ENCODE measurements at regions not wholly inside any gene's neighbourhood (a gene's known extent, or its start where the extent isn't known, plus 50 kb on each side); places are given as distances from the start of the nearest gene placed in this dataset.

DNA sequence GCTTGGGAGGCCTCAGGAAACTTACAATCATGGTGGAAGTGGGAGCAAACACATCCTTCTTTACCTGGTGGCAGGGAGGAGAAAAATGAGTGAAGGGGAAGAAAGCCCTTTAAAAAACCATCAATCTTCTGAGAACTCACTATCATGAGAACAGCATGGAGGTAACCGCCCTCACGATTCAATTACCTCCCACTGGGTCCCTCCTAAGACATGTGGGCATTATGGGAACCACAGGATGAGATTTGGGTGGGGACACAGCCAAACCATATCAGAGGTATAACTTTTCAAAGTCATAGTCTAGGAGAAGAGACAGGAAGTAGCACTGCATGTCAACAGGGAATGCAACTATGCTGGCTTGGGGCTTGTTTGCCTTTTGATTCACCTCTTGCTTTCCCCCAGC lies 59.9 kb upstream of the DTNBP1 start:
- Mint-ChIP-seq H3K9me3 (ENCODE audit: low read depth, unreplicated experiment) (no peaks in the 10 kb centered on the region), H3K27ac (ENCODE audit: unreplicated experiment) (no peak overlapping the region), H3K4me1 (ENCODE audit: low read depth, unreplicated experiment) (no peaks in the 10 kb centered on the region), H3K4me3 (ENCODE audit: low read depth, unreplicated experiment) (no peak overlapping the region), H3K27me3 (ENCODE audit: unreplicated experiment) (no peaks in the 10 kb centered on the region), H3K36me3 (ENCODE audit: insufficient read depth, unreplicated experiment) (no peaks in the 10 kb centered on the region)
- intact Hi-C loops (cut with micrococcal nuclease; ENCODE audit: unreplicated experiment), result no loop called here
- TF ChIP-seq, protein P1, sequence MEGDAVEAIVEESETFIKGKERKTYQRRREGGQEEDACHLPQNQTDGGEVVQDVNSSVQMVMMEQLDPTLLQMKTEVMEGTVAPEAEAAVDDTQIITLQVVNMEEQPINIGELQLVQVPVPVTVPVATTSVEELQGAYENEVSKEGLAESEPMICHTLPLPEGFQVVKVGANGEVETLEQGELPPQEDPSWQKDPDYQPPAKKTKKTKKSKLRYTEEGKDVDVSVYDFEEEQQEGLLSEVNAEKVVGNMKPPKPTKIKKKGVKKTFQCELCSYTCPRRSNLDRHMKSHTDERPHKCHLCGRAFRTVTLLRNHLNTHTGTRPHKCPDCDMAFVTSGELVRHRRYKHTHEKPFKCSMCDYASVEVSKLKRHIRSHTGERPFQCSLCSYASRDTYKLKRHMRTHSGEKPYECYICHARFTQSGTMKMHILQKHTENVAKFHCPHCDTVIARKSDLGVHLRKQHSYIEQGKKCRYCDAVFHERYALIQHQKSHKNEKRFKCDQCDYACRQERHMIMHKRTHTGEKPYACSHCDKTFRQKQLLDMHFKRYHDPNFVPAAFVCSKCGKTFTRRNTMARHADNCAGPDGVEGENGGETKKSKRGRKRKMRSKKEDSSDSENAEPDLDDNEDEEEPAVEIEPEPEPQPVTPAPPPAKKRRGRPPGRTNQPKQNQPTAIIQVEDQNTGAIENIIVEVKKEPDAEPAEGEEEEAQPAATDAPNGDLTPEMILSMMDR (IDR thresholded peaks at IDR 0.05; ENCODE audit: unreplicated experiment), result no peak
- no peak for DNase-seq
- CTCF ChIA-PET, result no interaction called here
- BruUV-seq (replicated peaks), result no TSS peak

DNA sequence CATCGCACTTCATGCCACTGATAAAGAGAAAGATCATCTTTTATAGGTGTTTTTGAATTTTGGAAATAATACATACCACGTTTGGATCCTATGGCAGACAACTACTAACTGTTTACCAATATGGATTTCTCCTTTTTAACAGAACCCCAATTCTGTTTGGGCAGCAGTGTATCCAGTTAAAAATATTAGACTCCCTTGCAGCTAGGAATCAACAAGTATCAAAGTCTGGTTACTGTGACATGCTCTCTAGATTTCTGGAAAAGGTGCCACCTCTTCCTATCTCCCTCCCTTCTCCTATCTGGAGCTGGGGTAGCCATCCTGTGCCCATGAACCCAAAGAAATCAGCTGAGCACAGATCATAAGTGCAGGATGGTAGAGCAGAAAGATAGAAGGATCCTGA lies 54.1 kb upstream of the DTNBP1 start:
- H3K9me3 Mint-ChIP-seq (ENCODE audit: low read depth, unreplicated experiment), result no peaks in the 10 kb centered on the region
- TF ChIP-seq, protein P1 (IDR thresholded peaks at IDR 0.05; ENCODE audit: unreplicated experiment), result no peak
- CTCF ChIA-PET, result no interaction called here
- no peak for DNase-seq
- no peak overlapping the region for H3K27ac Mint-ChIP-seq (ENCODE audit: unreplicated experiment)
- no TSS peak for BruUV-seq (replicated peaks)
- H3K27me3 Mint-ChIP-seq (ENCODE audit: unreplicated experiment), result peaks cover 24% of the 10 kb centered on the region
- H3K36me3 Mint-ChIP-seq (ENCODE audit: insufficient read depth, unreplicated experiment), result no peaks in the 10 kb centered on the region
- H3K4me1 Mint-ChIP-seq (ENCODE audit: low read depth, unreplicated experiment), result no peaks in the 10 kb centered on the region
- intact Hi-C loops (cut with micrococcal nuclease; ENCODE audit: unreplicated experiment), result no loop called here
- H3K4me3 Mint-ChIP-seq (ENCODE audit: low read depth, unreplicated experiment), result no peak overlapping the region

- no TSS peak for BruUV-seq (replicated peaks)
Observed at GRCh38 chr6:15715851-15716250, 53.0 kb upstream of the DTNBP1 start.

DNA sequence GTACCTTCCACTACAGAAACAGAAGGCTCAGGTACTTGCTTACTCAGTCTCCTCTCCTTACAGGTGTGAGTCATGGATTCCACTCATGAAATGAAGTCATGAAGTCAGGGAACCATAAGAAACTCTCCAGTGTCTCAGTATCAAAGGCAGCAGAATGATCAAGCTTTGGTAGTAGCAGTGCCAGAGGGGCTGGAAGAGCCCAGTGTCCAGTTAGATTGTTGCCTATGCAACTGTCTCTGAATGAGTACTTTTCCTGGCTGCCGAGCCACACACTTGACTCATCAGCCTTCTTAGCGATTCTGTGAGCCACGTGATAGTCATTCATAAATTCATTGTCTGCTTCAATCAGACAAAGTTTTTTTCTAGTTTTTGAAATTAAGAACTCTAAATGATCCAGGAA lies 52.2 kb upstream of the DTNBP1 start:
- CTCF ChIA-PET, result no interaction called here
- H3K27ac Mint-ChIP-seq (ENCODE audit: unreplicated experiment), result no peak overlapping the region
- no peak for DNase-seq
- H3K27me3 Mint-ChIP-seq (ENCODE audit: unreplicated experiment), result peaks cover 27% of the 10 kb centered on the region
- TF ChIP-seq, protein P1 (IDR thresholded peaks at IDR 0.05; ENCODE audit: unreplicated experiment), result no peak
- no peaks in the 10 kb centered on the region for H3K4me1 Mint-ChIP-seq (ENCODE audit: low read depth, unreplicated experiment)
- no TSS peak for BruUV-seq (replicated peaks)
- no peaks in the 10 kb centered on the region for H3K36me3 Mint-ChIP-seq (ENCODE audit: insufficient read depth, unreplicated experiment)
- H3K9me3 Mint-ChIP-seq (ENCODE audit: low read depth, unreplicated experiment), result no peaks in the 10 kb centered on the region
- no peak overlapping the region for H3K4me3 Mint-ChIP-seq (ENCODE audit: low read depth, unreplicated experiment)
- intact Hi-C loops (cut with micrococcal nuclease; ENCODE audit: unreplicated experiment), result no loop called here

More at GRCh38 chr6:15715851-15716250, 53.0 kb upstream of the DTNBP1 start:
- Mint-ChIP-seq H3K4me1 (ENCODE audit: low read depth, unreplicated experiment) (no peaks in the 10 kb centered on the region), H3K36me3 (ENCODE audit: insufficient read depth, unreplicated experiment) (no peaks in the 10 kb centered on the region), H3K9me3 (ENCODE audit: low read depth, unreplicated experiment) (no peaks in the 10 kb centered on the region), H3K27ac (ENCODE audit: unreplicated experiment) (no peak overlapping the region), H3K27me3 (ENCODE audit: unreplicated experiment) (peaks cover 26% of the 10 kb centered on the region), H3K4me3 (ENCODE audit: low read depth, unreplicated experiment) (no peak overlapping the region)
- CTCF ChIA-PET, result no interaction called here
- DNase-seq, result no peak
- intact Hi-C loops (cut with micrococcal nuclease; ENCODE audit: unreplicated experiment), result no loop called here
- TF ChIP-seq, protein P1 (IDR thresholded peaks at IDR 0.05; ENCODE audit: unreplicated experiment), result no peak

DNA sequence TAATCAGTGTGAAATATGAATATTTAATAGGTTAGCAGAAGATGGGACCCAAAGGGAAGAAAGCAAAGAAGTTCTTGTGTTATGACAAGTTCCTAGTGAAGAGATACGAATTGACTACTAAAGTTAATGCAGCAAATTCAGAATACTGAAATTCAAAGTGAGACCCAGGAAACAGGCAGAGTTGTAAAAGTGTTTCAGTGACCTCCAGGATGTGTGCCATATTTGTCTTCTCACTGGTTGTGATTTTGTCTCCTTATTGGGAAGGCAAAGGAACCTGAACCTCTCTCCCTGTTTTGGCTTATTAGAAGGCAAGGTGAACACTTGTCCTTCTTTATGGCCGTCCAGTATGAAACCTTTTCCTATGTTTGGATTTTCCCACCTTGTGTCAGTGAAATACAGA lies 51.8 kb upstream of the DTNBP1 start:
- Mint-ChIP-seq H3K4me3 (ENCODE audit: low read depth, unreplicated experiment) (no peak overlapping the region), H3K27me3 (ENCODE audit: unreplicated experiment) (peaks cover 31% of the 10 kb centered on the region)

More for the DNA sequence above, 51.8 kb upstream of the DTNBP1 start:
- TF ChIP-seq, protein P1 (IDR thresholded peaks at IDR 0.05; ENCODE audit: unreplicated experiment), result no peak
- Mint-ChIP-seq H3K4me1 (ENCODE audit: low read depth, unreplicated experiment) (no peaks in the 10 kb centered on the region), H3K9me3 (ENCODE audit: low read depth, unreplicated experiment) (no peaks in the 10 kb centered on the region), H3K27ac (ENCODE audit: unreplicated experiment) (no peak overlapping the region), H3K36me3 (ENCODE audit: insufficient read depth, unreplicated experiment) (no peaks in the 10 kb centered on the region)
- BruUV-seq (replicated peaks), result no TSS peak
- no peak for DNase-seq
- CTCF ChIA-PET, result no interaction called here
- intact Hi-C loops (cut with micrococcal nuclease; ENCODE audit: unreplicated experiment), result no loop called here
